Gastroesophageal sphincter (tissue), 2 donors: ENCODE measurements at regions not wholly inside any gene's neighbourhood (a gene's known extent, or its start where the extent isn't known, plus 50 kb on each side); places are given as distances from the start of the nearest gene placed in this dataset.

Experiments used
- POLR2A ChIP-seq, 2 donors: fragments of 450-650 bp; IDR thresholded peaks; one replicate each; pipeline ENCODE4 v1.6.1; 2017; ENCODE audit warnings: antibody characterized with exemption in 2 of 2, mild to moderate bottlenecking in 2 of 2, moderate library complexity in 1 of 2
- POLR2AphosphoS5 ChIP-seq: sonication (generic); formaldehyde crosslinking; IDR thresholded peaks from one replicate; pipeline ENCODE4 v1.6.1; 2017; ENCODE audit warnings: antibody characterized with exemption

DNA sequence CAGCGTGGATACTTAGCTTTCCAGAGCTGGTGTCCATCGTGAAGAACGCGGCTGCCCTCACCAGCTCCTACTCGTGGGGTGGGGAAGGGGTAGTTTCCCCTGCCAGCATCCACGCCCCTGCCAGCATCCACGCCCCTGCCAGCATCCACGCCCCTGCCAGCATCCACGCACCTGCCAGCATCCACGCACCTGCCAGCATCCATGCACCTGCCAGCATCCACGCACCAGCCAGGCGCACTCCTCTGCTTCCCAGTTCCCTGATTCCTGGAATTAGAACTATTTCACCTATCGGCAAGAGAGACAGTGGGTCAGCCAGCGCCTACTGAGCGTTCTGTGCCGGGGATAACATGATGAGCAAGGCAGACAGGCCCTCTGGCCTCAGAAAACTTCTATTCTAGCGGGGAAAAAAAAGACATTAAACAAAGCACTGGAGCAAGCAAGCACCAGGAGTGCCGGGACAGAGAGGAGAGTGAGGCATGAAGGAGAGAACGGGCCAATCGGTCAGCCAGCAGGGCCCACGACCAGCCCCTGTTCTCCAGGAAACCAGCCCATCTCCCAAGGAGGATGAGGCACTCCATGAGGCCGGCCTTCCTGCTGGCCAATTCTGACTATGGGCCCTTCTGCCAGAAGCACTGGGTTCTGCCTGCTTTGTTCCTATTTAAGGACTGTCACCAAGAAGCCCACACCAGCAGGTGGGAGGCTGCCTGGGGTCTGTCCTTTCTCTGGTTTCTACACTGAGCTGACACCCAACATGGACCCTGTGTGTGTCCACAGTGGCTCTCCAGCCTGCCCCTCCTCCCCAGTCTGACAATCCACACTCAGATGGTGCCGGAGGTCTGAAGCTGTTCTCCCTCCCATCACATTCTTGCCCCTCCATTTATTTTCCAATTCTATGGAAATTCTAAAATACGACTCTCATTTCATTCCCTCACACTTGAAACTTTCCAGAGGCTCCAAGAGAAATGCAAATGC lies 78.4 kb upstream of the SALL3 start:
- TF ChIP-seq POLR2AphosphoS5: no peak
- TF ChIP-seq POLR2A (IDR thresholded peaks at IDR 0.05): no peak
